Lower leg skin (tissue), 3 donors: ENCODE measurements at regions not wholly inside any gene's neighbourhood (a gene's known extent, or its start where the extent isn't known, plus 50 kb on each side); places are given as distances from the start of the nearest gene placed in this dataset.

Experiments used
- POLR2A ChIP-seq, 2 donors: fragments of 450-650 bp; IDR thresholded peaks; one replicate each; pipeline ENCODE4 v1.6.1; 2016 to 2017; ENCODE audit warnings: antibody characterized with exemption in 2 of 2, mild to moderate bottlenecking in 1 of 2, moderate library complexity in 1 of 2
- TF ChIP-seq, protein P1 (sequence below), 3 donors: fragments of 450-650 bp; IDR thresholded peaks; one replicate each; pipeline ENCODE4 v1.5.1; 2016; ENCODE audit warnings: antibody characterized with exemption in 3 of 3, mild to moderate bottlenecking in 3 of 3, moderate library complexity in 2 of 3

DNA sequence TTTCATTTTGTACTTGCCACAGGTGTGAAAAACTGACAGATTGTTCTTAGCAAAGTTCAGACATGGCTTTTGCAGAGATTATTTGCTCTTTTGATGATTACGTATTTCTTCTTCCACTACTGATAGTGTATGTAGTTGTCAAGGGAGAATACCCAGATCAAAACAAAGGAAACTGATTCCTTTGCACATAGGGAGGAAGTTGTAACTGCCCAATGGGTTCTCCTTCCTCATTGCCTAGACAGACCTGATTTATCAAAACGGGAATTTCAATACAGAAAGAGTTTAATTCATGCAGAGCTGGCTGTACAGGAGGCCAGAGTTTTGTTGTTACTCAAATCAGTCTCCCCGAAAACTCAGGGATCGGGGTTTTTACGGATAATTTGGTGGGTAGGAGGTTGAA is 214.7 kb downstream of the BCAS1 start:
- no peak for TF ChIP-seq POLR2A (IDR thresholded peaks at IDR 0.05)
- TF ChIP-seq, protein P1, sequence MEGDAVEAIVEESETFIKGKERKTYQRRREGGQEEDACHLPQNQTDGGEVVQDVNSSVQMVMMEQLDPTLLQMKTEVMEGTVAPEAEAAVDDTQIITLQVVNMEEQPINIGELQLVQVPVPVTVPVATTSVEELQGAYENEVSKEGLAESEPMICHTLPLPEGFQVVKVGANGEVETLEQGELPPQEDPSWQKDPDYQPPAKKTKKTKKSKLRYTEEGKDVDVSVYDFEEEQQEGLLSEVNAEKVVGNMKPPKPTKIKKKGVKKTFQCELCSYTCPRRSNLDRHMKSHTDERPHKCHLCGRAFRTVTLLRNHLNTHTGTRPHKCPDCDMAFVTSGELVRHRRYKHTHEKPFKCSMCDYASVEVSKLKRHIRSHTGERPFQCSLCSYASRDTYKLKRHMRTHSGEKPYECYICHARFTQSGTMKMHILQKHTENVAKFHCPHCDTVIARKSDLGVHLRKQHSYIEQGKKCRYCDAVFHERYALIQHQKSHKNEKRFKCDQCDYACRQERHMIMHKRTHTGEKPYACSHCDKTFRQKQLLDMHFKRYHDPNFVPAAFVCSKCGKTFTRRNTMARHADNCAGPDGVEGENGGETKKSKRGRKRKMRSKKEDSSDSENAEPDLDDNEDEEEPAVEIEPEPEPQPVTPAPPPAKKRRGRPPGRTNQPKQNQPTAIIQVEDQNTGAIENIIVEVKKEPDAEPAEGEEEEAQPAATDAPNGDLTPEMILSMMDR (IDR thresholded peaks at IDR 0.05), result no peak
